Subcutaneous abdominal adipose tissue (tissue), 5 donors: ENCODE measurements at regions not wholly inside any gene's neighbourhood (a gene's known extent, or its start where the extent isn't known, plus 50 kb on each side); places are given as distances from the start of the nearest gene placed in this dataset.
"Not testable (repeated sequence)": the region's sequence is repeated elsewhere in the genome, so short reads cannot be mapped to it uniquely, and the experiment has no call there.

Experiments used
- H3K27ac ChIP-seq: one replicate; pipeline ENCODE4 v1.7.0; 2013; ENCODE audit warnings: low read depth, mild to moderate bottlenecking, inconsistent platforms, low read length, moderate library complexity
- H3K27me3 ChIP-seq, 5 donors: one replicate each; pipeline ENCODE4 v1.7.0; 2013; ENCODE audit warnings: low read length in 5 of 5, inconsistent platforms in 1 of 5; ENCODE audit not compliant: control insufficient read depth in 5 of 5, insufficient read depth in 4 of 5
- H3K36me3 ChIP-seq, 5 donors: one replicate each; pipeline ENCODE4 v1.7.0; 2013; ENCODE audit warnings: low read length in 5 of 5; ENCODE audit not compliant: control insufficient read depth in 5 of 5, insufficient read depth in 5 of 5
- H3K4me1 ChIP-seq, 5 donors: one replicate each; pipeline ENCODE4 v1.7.0; 2013; ENCODE audit warnings: low read length in 5 of 5, mild to moderate bottlenecking in 3 of 5, moderate library complexity in 1 of 5; ENCODE audit not compliant: control insufficient read depth in 5 of 5, insufficient read depth in 5 of 5
- H3K4me3 ChIP-seq, 5 donors: one replicate each; pipeline ENCODE4 v1.7.0; 2013; ENCODE audit warnings: low read length in 5 of 5, low read depth in 1 of 5
- H3K9ac ChIP-seq, 5 donors: one replicate each; pipeline ENCODE4 v1.7.0; 2013; ENCODE audit warnings: low read length in 5 of 5, mild to moderate bottlenecking in 4 of 5, moderate library complexity in 3 of 5
- H3K9me3 ChIP-seq, 5 donors: one replicate each; pipeline ENCODE4 v1.7.0; 2013; ENCODE audit warnings: low read length in 5 of 5; ENCODE audit not compliant: control insufficient read depth in 5 of 5
- donor health status: healthy.
- donor health status: healthy.
- donor health status: healthy.
- donor health status: healthy.
- donor health status: healthy.

- H3K4me3 ChIP-seq = no peak overlapping the region
- H3K4me1 ChIP-seq = no peaks in the 10 kb centered on the region
- H3K9ac ChIP-seq = no peak overlapping the region
- H3K9me3 ChIP-seq = no peaks in the 10 kb centered on the region
- no peaks in the 10 kb centered on the region for H3K36me3 ChIP-seq
- H3K27me3 ChIP-seq = no peaks in the 10 kb centered on the region
- H3K27ac ChIP-seq = no peak overlapping the region
Measured at GRCh38 chr1:221525749-221526148, 216.1 kb downstream of the DUSP10 start.

- H3K27ac ChIP-seq = no peak overlapping the region
- H3K4me1 ChIP-seq = no peaks in the 10 kb centered on the region
- no peak overlapping the region for H3K9ac ChIP-seq
- H3K36me3 ChIP-seq = no peaks in the 10 kb centered on the region
- no peaks in the 10 kb centered on the region for H3K27me3 ChIP-seq
- H3K9me3 ChIP-seq = no peaks in the 10 kb centered on the region
- H3K4me3 ChIP-seq = no peak overlapping the region
Measured at GRCh38 chr1:221527302-221527701, 214.6 kb downstream of the DUSP10 start.

GRCh38 chr1:221527886-221528624, 213.8 kb downstream of the DUSP10 start:
- H3K4me1 ChIP-seq = no peaks in the 10 kb centered on the region
- H3K36me3 ChIP-seq = no peaks in the 10 kb centered on the region
- H3K9me3 ChIP-seq = no peaks in the 10 kb centered on the region
- no peak overlapping the region for H3K27ac ChIP-seq
- H3K4me3 ChIP-seq = no peak overlapping the region
- H3K27me3 ChIP-seq = no peaks in the 10 kb centered on the region
- H3K9ac ChIP-seq = no peak overlapping the region

GRCh38 chr1:221530159-221530558, 211.7 kb downstream of the DUSP10 start:
- not testable (repeated sequence) for H3K27me3 ChIP-seq, H3K4me1 ChIP-seq, H3K27ac ChIP-seq, H3K9ac ChIP-seq, H3K4me3 ChIP-seq, H3K36me3 ChIP-seq, H3K9me3 ChIP-seq

- Histone ChIP-seq H3K9ac (no peak overlapping the region), H3K36me3 (no peaks in the 10 kb centered on the region), H3K4me3 (no peak overlapping the region), H3K4me1 (no peaks in the 10 kb centered on the region), H3K27ac (no peak overlapping the region), H3K9me3 (no peaks in the 10 kb centered on the region), H3K27me3 (no peaks in the 10 kb centered on the region)
Measured at GRCh38 chr1:221530791-221531190, 211.1 kb downstream of the DUSP10 start.

GRCh38 chr1:221532071-221532773, 209.7 kb downstream of the DUSP10 start:
- Histone ChIP-seq H3K9me3 (peaks cover 0 to 7% (median 0%) of the 10 kb centered on the region in 5 donors), H3K4me1 (no peaks in the 10 kb centered on the region), H3K36me3 (no peaks in the 10 kb centered on the region), H3K27me3 (no peaks in the 10 kb centered on the region), H3K9ac (no peak overlapping the region), H3K27ac (no peak overlapping the region), H3K4me3 (no peak overlapping the region)

GRCh38 chr1:221541296-221541695, 200.6 kb downstream of the DUSP10 start:
- Histone ChIP-seq H3K27ac (no peak overlapping the region), H3K27me3 (no peaks in the 10 kb centered on the region), H3K9ac (no peak overlapping the region), H3K4me3 (no peak overlapping the region), H3K4me1 (peaks cover 0 to 5% (median 0%) of the 10 kb centered on the region in 5 donors), H3K9me3 (peaks cover 0 to 5% (median 0%) of the 10 kb centered on the region in 5 donors), H3K36me3 (no peaks in the 10 kb centered on the region)

GRCh38 chr1:221543529-221544120, 198.3 kb downstream of the DUSP10 start:
- no peaks in the 10 kb centered on the region for H3K9me3 ChIP-seq
- H3K36me3 ChIP-seq = no peaks in the 10 kb centered on the region
- no peak overlapping the region for H3K9ac ChIP-seq

GRCh38 chr1:221548942-221549341, 192.9 kb downstream of the DUSP10 start:
- Histone ChIP-seq H3K27ac (no peak overlapping the region), H3K9ac (no peak overlapping the region), H3K9me3 (no peaks in the 10 kb centered on the region), H3K36me3 (no peaks in the 10 kb centered on the region), H3K27me3 (no peaks in the 10 kb centered on the region), H3K4me1 (peaks cover 0 to 10% (median 0%) of the 10 kb centered on the region in 5 donors), H3K4me3 (no peak overlapping the region)

More at GRCh38 chr1:221543529-221544120, 198.3 kb downstream of the DUSP10 start:
- no peak overlapping the region for H3K27ac ChIP-seq
- no peaks in the 10 kb centered on the region for H3K27me3 ChIP-seq
- H3K4me3 ChIP-seq = no peak overlapping the region
- H3K4me1 ChIP-seq = peaks cover 0 to 6% (median 0%) of the 10 kb centered on the region in 5 donors

- no peak overlapping the region for H3K9ac ChIP-seq
- H3K4me3 ChIP-seq = no peak overlapping the region
Measured at GRCh38 chr1:221549815-221550214, 192.1 kb downstream of the DUSP10 start.

More at GRCh38 chr1:221549815-221550214, 192.1 kb downstream of the DUSP10 start:
- H3K4me1 ChIP-seq = peaks cover 0 to 10% (median 0%) of the 10 kb centered on the region in 5 donors
- H3K27ac ChIP-seq = no peak overlapping the region
- H3K27me3 ChIP-seq = no peaks in the 10 kb centered on the region
- no peaks in the 10 kb centered on the region for H3K36me3 ChIP-seq
- no peaks in the 10 kb centered on the region for H3K9me3 ChIP-seq
